Activated naive CD8-positive, alpha-beta T cell treated with anti-CD3 and anti-CD28 coated beads, Interleukin-2, amount 10 ng/mL, durations not matched to agents 7 days and 5 days (primary cell): ENCODE measurements at regions not wholly inside any gene's neighbourhood (a gene's known extent, or its start where the extent isn't known, plus 50 kb on each side); places are given as distances from the start of the nearest gene placed in this dataset.

Experiments
- ATAC-seq: fragments of 150-1000 bp; cut with Tn5 transposase; one replicate; pipeline ENCODE4 v1.10.0; 2021; ENCODE audit warnings: low read depth, moderate library complexity
- POLR2A ChIA-PET: fragments of 350-600 bp; sonication (Branson Sonifier 250); formaldehyde crosslinking; loops from one replicate; lab custom pipeline; 2021; ENCODE audit warnings: antibody characterized with exemption; lab: Charles Lee
- DNase-seq: peaks from one replicate; pipeline ENCODE4 v3.0.0; 2021
- H3K27ac Mint-ChIP-seq: one replicate; pipeline ENCODE4 v1.8.0; 2022; ENCODE audit warnings: mild to moderate bottlenecking, mixed read lengths
- H3K27me3 Mint-ChIP-seq: one replicate; pipeline ENCODE4 v1.8.0; 2022; ENCODE audit warnings: mild to moderate bottlenecking, moderate library complexity, mixed read lengths
- H3K36me3 Mint-ChIP-seq: one replicate; pipeline ENCODE4 v1.8.0; 2021; ENCODE audit warnings: mild to moderate bottlenecking, mixed read lengths
- H3K4me1 Mint-ChIP-seq: one replicate; pipeline ENCODE4 v1.8.0; 2021; ENCODE audit warnings: mixed read lengths
- H3K4me3 Mint-ChIP-seq: one replicate; pipeline ENCODE4 v1.8.0; 2022; ENCODE audit warnings: mild to moderate bottlenecking, moderate library complexity, mixed read lengths
- H3K9me3 Mint-ChIP-seq: one replicate; pipeline ENCODE4 v1.8.0; 2021; ENCODE audit warnings: mixed read lengths

GRCh38 chrX:113699939-113700338 lies 859.3 kb upstream of the AMOT start:
- Mint-ChIP-seq H3K4me1 (no peaks in the 10 kb centered on the region), H3K4me3 (no peak overlapping the region), H3K27me3 (no peaks in the 10 kb centered on the region), H3K9me3 (peaks cover 1% of the 10 kb centered on the region), H3K27ac (no peak overlapping the region), H3K36me3 (no peaks in the 10 kb centered on the region)
- POLR2A ChIA-PET = no interaction called here
- ATAC-seq = no peak
- DNase-seq = no peak

GRCh38 chrX:113675278-113675677 lies 834.6 kb upstream of the AMOT start:
- H3K4me3 Mint-ChIP-seq = no peak overlapping the region
- POLR2A ChIA-PET = no interaction called here
- ATAC-seq = no peak
- no peaks in the 10 kb centered on the region for H3K9me3 Mint-ChIP-seq
- no peaks in the 10 kb centered on the region for H3K36me3 Mint-ChIP-seq
- H3K27ac Mint-ChIP-seq = no peak overlapping the region
- DNase-seq = no peak
- H3K4me1 Mint-ChIP-seq = no peaks in the 10 kb centered on the region
- no peaks in the 10 kb centered on the region for H3K27me3 Mint-ChIP-seq

- H3K4me3 Mint-ChIP-seq = no peak overlapping the region
- no peak for DNase-seq
- H3K9me3 Mint-ChIP-seq = no peaks in the 10 kb centered on the region
- no peaks in the 10 kb centered on the region for H3K27me3 Mint-ChIP-seq
- POLR2A ChIA-PET = no interaction called here
- no peak for ATAC-seq
- H3K4me1 Mint-ChIP-seq = no peaks in the 10 kb centered on the region
- H3K27ac Mint-ChIP-seq = no peak overlapping the region
- no peaks in the 10 kb centered on the region for H3K36me3 Mint-ChIP-seq
These were observed 810.7 kb upstream of the AMOT start for GRCh38 chrX:113651306-113651705.

- no peak for DNase-seq
- Mint-ChIP-seq H3K9me3 (no peaks in the 10 kb centered on the region), H3K27ac (no peak overlapping the region), H3K4me1 (no peaks in the 10 kb centered on the region), H3K27me3 (no peaks in the 10 kb centered on the region), H3K36me3 (no peaks in the 10 kb centered on the region), H3K4me3 (no peak overlapping the region)
- ATAC-seq = no peak
- POLR2A ChIA-PET = no interaction called here
These were observed 803.8 kb upstream of the AMOT start for GRCh38 chrX:113644426-113644825.

- no peak overlapping the region for H3K27ac Mint-ChIP-seq
- H3K27me3 Mint-ChIP-seq = no peaks in the 10 kb centered on the region
- POLR2A ChIA-PET = no interaction called here
- H3K4me1 Mint-ChIP-seq = no peaks in the 10 kb centered on the region
- DNase-seq (no peak), ATAC-seq (no peak)
- peaks cover 4% of the 10 kb centered on the region for H3K9me3 Mint-ChIP-seq
- H3K36me3 Mint-ChIP-seq = no peaks in the 10 kb centered on the region
- H3K4me3 Mint-ChIP-seq = no peak overlapping the region
These were observed 793.9 kb upstream of the AMOT start for GRCh38 chrX:113634565-113634964.

- ATAC-seq (no peak), DNase-seq (no peak)
- Mint-ChIP-seq H3K27ac (no peak overlapping the region), H3K27me3 (no peaks in the 10 kb centered on the region), H3K4me3 (no peak overlapping the region), H3K4me1 (no peaks in the 10 kb centered on the region), H3K9me3 (peaks cover 3% of the 10 kb centered on the region), H3K36me3 (no peaks in the 10 kb centered on the region)
- POLR2A ChIA-PET = no interaction called here
These were observed 788.7 kb upstream of the AMOT start for GRCh38 chrX:113629326-113629725.

GRCh38 chrX:113594123-113594841 lies 753.7 kb upstream of the AMOT start:
- Mint-ChIP-seq H3K27ac (no peak overlapping the region), H3K4me3 (no peak overlapping the region), H3K36me3 (no peaks in the 10 kb centered on the region), H3K9me3 (peaks cover 2% of the 10 kb centered on the region), H3K27me3 (no peaks in the 10 kb centered on the region), H3K4me1 (no peaks in the 10 kb centered on the region)
- POLR2A ChIA-PET = no interaction called here
- DNase-seq (no peak), ATAC-seq (no peak)

GRCh38 chrX:113586281-113586898 lies 745.8 kb upstream of the AMOT start:
- Mint-ChIP-seq H3K36me3 (no peaks in the 10 kb centered on the region), H3K27me3 (no peaks in the 10 kb centered on the region), H3K27ac (no peak overlapping the region), H3K4me3 (no peak overlapping the region), H3K4me1 (no peaks in the 10 kb centered on the region), H3K9me3 (no peaks in the 10 kb centered on the region)
- POLR2A ChIA-PET = no interaction called here
- ATAC-seq (no peak), DNase-seq (no peak)

GRCh38 chrX:113580486-113580885 lies 739.9 kb upstream of the AMOT start:
- H3K9me3 Mint-ChIP-seq = no peaks in the 10 kb centered on the region
- H3K4me1 Mint-ChIP-seq = no peaks in the 10 kb centered on the region
- POLR2A ChIA-PET = no interaction called here
- no peaks in the 10 kb centered on the region for H3K27me3 Mint-ChIP-seq
- DNase-seq = no peak
- H3K36me3 Mint-ChIP-seq = no peaks in the 10 kb centered on the region
- H3K27ac Mint-ChIP-seq = no peak overlapping the region
- no peak for ATAC-seq
- H3K4me3 Mint-ChIP-seq = no peak overlapping the region

- Mint-ChIP-seq H3K9me3 (no peaks in the 10 kb centered on the region), H3K36me3 (no peaks in the 10 kb centered on the region), H3K27me3 (no peaks in the 10 kb centered on the region), H3K4me1 (no peaks in the 10 kb centered on the region), H3K27ac (no peak overlapping the region), H3K4me3 (no peak overlapping the region)
- POLR2A ChIA-PET = no interaction called here
- ATAC-seq (no peak), DNase-seq (no peak)
These were observed 717.9 kb upstream of the AMOT start for GRCh38 chrX:113558576-113558975.

- POLR2A ChIA-PET = no interaction called here
- ATAC-seq = no peak
- Mint-ChIP-seq H3K9me3 (no peaks in the 10 kb centered on the region), H3K27me3 (no peaks in the 10 kb centered on the region), H3K27ac (no peak overlapping the region), H3K4me1 (no peaks in the 10 kb centered on the region), H3K36me3 (no peaks in the 10 kb centered on the region), H3K4me3 (no peak overlapping the region)
- DNase-seq = no peak
These were observed 711.3 kb upstream of the AMOT start for GRCh38 chrX:113551919-113552318.

- Mint-ChIP-seq H3K4me3 (no peak overlapping the region), H3K36me3 (no peaks in the 10 kb centered on the region), H3K27me3 (no peaks in the 10 kb centered on the region), H3K27ac (no peak overlapping the region), H3K4me1 (no peaks in the 10 kb centered on the region), H3K9me3 (no peaks in the 10 kb centered on the region)
- ATAC-seq (no peak), DNase-seq (no peak)
- POLR2A ChIA-PET = no interaction called here
These were observed 707.8 kb upstream of the AMOT start for GRCh38 chrX:113548308-113549015.

GRCh38 chrX:113545040-113545439 lies 704.4 kb upstream of the AMOT start:
- no peaks in the 10 kb centered on the region for H3K27me3 Mint-ChIP-seq
- DNase-seq (no peak), ATAC-seq (no peak)
- no peaks in the 10 kb centered on the region for H3K36me3 Mint-ChIP-seq
- H3K4me1 Mint-ChIP-seq = no peaks in the 10 kb centered on the region
- POLR2A ChIA-PET = no interaction called here
- no peaks in the 10 kb centered on the region for H3K9me3 Mint-ChIP-seq
- H3K4me3 Mint-ChIP-seq = no peak overlapping the region
- H3K27ac Mint-ChIP-seq = no peak overlapping the region
